ENCODE measurements at regions not wholly inside any gene's neighbourhood (a gene's known extent, or its start where the extent isn't known, plus 50 kb on each side); places are given as distances from the start of the nearest gene placed in this dataset.

GRCh38 chr22:48228468-48228867, 1466.0 kb downstream of the TBC1D22A start:
- no peak for DNase-seq (ENCODE audit: low spot score)

GRCh38 chr22:48227341-48228018, 1465.0 kb downstream of the TBC1D22A start:
- no peak for DNase-seq (ENCODE audit: low spot score)

- no peak for DNase-seq (ENCODE audit: low spot score)
Measured at GRCh38 chr22:48226026-48227013, 1463.9 kb downstream of the TBC1D22A start.

- no peak for DNase-seq (ENCODE audit: low spot score)
Measured at GRCh38 chr22:48224332-48224731, 1461.9 kb downstream of the TBC1D22A start.

- DNase-seq (ENCODE audit: low spot score), result no peak
Measured at GRCh38 chr22:48223488-48224190, 1461.2 kb downstream of the TBC1D22A start.

- no peak for DNase-seq (ENCODE audit: low spot score)
Measured at GRCh38 chr22:48222742-48223487, 1460.5 kb downstream of the TBC1D22A start.

GRCh38 chr22:48218889-48219420, 1456.5 kb downstream of the TBC1D22A start:
- DNase-seq (ENCODE audit: low spot score), result no peak

GRCh38 chr22:48217596-48217995, 1455.1 kb downstream of the TBC1D22A start:
- DNase-seq (ENCODE audit: low spot score), result no peak

GRCh38 chr22:48212727-48213126, 1450.3 kb downstream of the TBC1D22A start:
- DNase-seq (ENCODE audit: low spot score), result no peak

GRCh38 chr22:48210812-48211211, 1448.4 kb downstream of the TBC1D22A start:
- DNase-seq (ENCODE audit: low spot score), result no peak

- DNase-seq (ENCODE audit: low spot score), result no peak
Measured at GRCh38 chr22:48210198-48210580, 1447.7 kb downstream of the TBC1D22A start.

GRCh38 chr22:48209473-48210197, 1447.2 kb downstream of the TBC1D22A start:
- DNase-seq (ENCODE audit: low spot score), result no peak

GRCh38 chr22:48208894-48209293, 1446.4 kb downstream of the TBC1D22A start:
- no peak for DNase-seq (ENCODE audit: low spot score)

- DNase-seq (ENCODE audit: low spot score), result no peak
Measured at GRCh38 chr22:48207919-48208535, 1445.6 kb downstream of the TBC1D22A start.

GRCh38 chr22:48205790-48206189, 1443.3 kb downstream of the TBC1D22A start:
- no peak for DNase-seq (ENCODE audit: low spot score)

GRCh38 chr22:48205161-48205560, 1442.7 kb downstream of the TBC1D22A start:
- DNase-seq (ENCODE audit: low spot score), result no peak

- DNase-seq (ENCODE audit: low spot score), result no peak
Measured at GRCh38 chr22:48204296-48204695, 1441.8 kb downstream of the TBC1D22A start.

GRCh38 chr22:48199667-48200066, 1437.2 kb downstream of the TBC1D22A start:
- no peak for DNase-seq (ENCODE audit: low spot score)

GRCh38 chr22:48198489-48199459, 1436.3 kb downstream of the TBC1D22A start:
- no peak for DNase-seq (ENCODE audit: low spot score)
